ENCODE measurements at regions not wholly inside any gene's neighbourhood (a gene's known extent, or its start where the extent isn't known, plus 50 kb on each side); places are given as distances from the start of the nearest gene placed in this dataset.

GRCh38 chr12:97184127-97184773 lies 277.2 kb downstream of the NEDD1 start:
- Histone ChIP-seq H3K36me3 (no peaks in the 10 kb centered on the region), H3K4me3 (no peak overlapping the region), H3K9ac (no peak overlapping the region), H4K20me1 (no peaks in the 10 kb centered on the region), H3K4me2 (no peak overlapping the region), H3K27ac (no peak overlapping the region), H3K9me3 (replicated peaks in 1 of 11) (peaks cover 0 to 11% (median 0%) of the 10 kb centered on the region in 11 experiments; a peak in 1 of 22 replicates), H3K4me1 (no peaks in the 10 kb centered on the region), H3K27me3 (no peaks in the 10 kb centered on the region)
- no peak for TF ChIP-seq Cebpa-rat (IDR thresholded peaks at IDR 0.05)

GRCh38 chr12:97185567-97185966 lies 277.0 kb upstream of the RMST start:
- H3K4me3 ChIP-seq: no peak overlapping the region
- H3K9me3 ChIP-seq (replicated peaks in 1 of 11): peaks cover 0 to 11% (median 0%) of the 10 kb centered on the region in 11 experiments; a peak in 1 of 22 replicates
- no peak for TF ChIP-seq Cebpa-rat (IDR thresholded peaks at IDR 0.05)

GRCh38 chr12:97194546-97194945 lies 268.1 kb upstream of the RMST start:
- Histone ChIP-seq H3K27me3 (no peaks in the 10 kb centered on the region), H3K4me2 (no peak overlapping the region), H3K27ac (no peak overlapping the region), H3K4me3 (no peak overlapping the region), H4K20me1 (no peaks in the 10 kb centered on the region), H3K36me3 (no peaks in the 10 kb centered on the region), H3K9ac (no peak overlapping the region), H3K9me3 (replicated peaks in 1 of 11) (peaks cover 22 to 35% (median 29%) of the 10 kb centered on the region in 11 experiments), H3K4me1 (no peaks in the 10 kb centered on the region)
- TF ChIP-seq Cebpa-rat (IDR thresholded peaks at IDR 0.05): no peak

More at GRCh38 chr12:97185567-97185966, 277.0 kb upstream of the RMST start:
- Histone ChIP-seq H4K20me1 (no peaks in the 10 kb centered on the region), H3K9ac (no peak overlapping the region), H3K36me3 (no peaks in the 10 kb centered on the region), H3K4me1 (no peaks in the 10 kb centered on the region), H3K4me2 (no peak overlapping the region), H3K27ac (no peak overlapping the region), H3K27me3 (no peaks in the 10 kb centered on the region)

- Histone ChIP-seq H4K20me1 (no peaks in the 10 kb centered on the region), H3K27ac (no peak overlapping the region), H3K9ac (no peak overlapping the region), H3K27me3 (no peaks in the 10 kb centered on the region), H3K9me3 (replicated peaks in 1 of 11) (peaks cover 9 to 24% (median 15%) of the 10 kb centered on the region in 11 experiments; a peak in 20 of 22 replicates), H3K4me2 (no peak overlapping the region), H3K4me1 (no peaks in the 10 kb centered on the region), H3K4me3 (no peak overlapping the region), H3K36me3 (no peaks in the 10 kb centered on the region)
- no peak for TF ChIP-seq Cebpa-rat (IDR thresholded peaks at IDR 0.05)
Observed at GRCh38 chr12:97200181-97200580, 262.4 kb upstream of the RMST start.

GRCh38 chr12:97203408-97203807 lies 259.2 kb upstream of the RMST start:
- no peaks in the 10 kb centered on the region for H4K20me1 ChIP-seq
- H3K4me2 ChIP-seq: no peak overlapping the region
- H3K36me3 ChIP-seq: no peaks in the 10 kb centered on the region
- H3K27me3 ChIP-seq: no peaks in the 10 kb centered on the region
- peaks cover 0 to 11% (median 0%) of the 10 kb centered on the region in 11 experiments; a peak in 5 of 22 replicates for H3K9me3 ChIP-seq (replicated peaks in 1 of 11)
- no peak overlapping the region for H3K4me3 ChIP-seq
- H3K4me1 ChIP-seq: no peaks in the 10 kb centered on the region
- TF ChIP-seq Cebpa-rat (IDR thresholded peaks at IDR 0.05): no peak
- H3K9ac ChIP-seq: no peak overlapping the region
- no peak overlapping the region for H3K27ac ChIP-seq

GRCh38 chr12:97209997-97210396 lies 252.6 kb upstream of the RMST start:
- no peaks in the 10 kb centered on the region for H3K27me3 ChIP-seq
- peaks cover 0 to 5% (median 0%) of the 10 kb centered on the region in 11 experiments; a peak in 1 of 22 replicates for H3K9me3 ChIP-seq (replicated peaks in 1 of 11)
- no peak overlapping the region for H3K9ac ChIP-seq
- H3K4me3 ChIP-seq: no peak overlapping the region
- no peak overlapping the region for H3K27ac ChIP-seq
- no peaks in the 10 kb centered on the region for H3K4me1 ChIP-seq
- TF ChIP-seq Cebpa-rat (IDR thresholded peaks at IDR 0.05): no peak
- no peaks in the 10 kb centered on the region for H3K36me3 ChIP-seq
- H4K20me1 ChIP-seq: no peaks in the 10 kb centered on the region
- no peak overlapping the region for H3K4me2 ChIP-seq

GRCh38 chr12:97211416-97211930 lies 251.1 kb upstream of the RMST start:
- Histone ChIP-seq H3K9me3 (replicated peaks in 1 of 11) (peaks cover 0 to 5% (median 0%) of the 10 kb centered on the region in 11 experiments; a peak in 1 of 22 replicates), H3K36me3 (no peaks in the 10 kb centered on the region), H3K27me3 (no peaks in the 10 kb centered on the region), H3K4me2 (no peak overlapping the region), H3K4me1 (no peaks in the 10 kb centered on the region), H3K27ac (no peak overlapping the region), H4K20me1 (no peaks in the 10 kb centered on the region), H3K9ac (no peak overlapping the region), H3K4me3 (no peak overlapping the region)
- TF ChIP-seq Cebpa-rat (IDR thresholded peaks at IDR 0.05): no peak

GRCh38 chr12:97216848-97217247 lies 245.8 kb upstream of the RMST start:
- no peak overlapping the region for H3K4me2 ChIP-seq
- no peaks in the 10 kb centered on the region for H3K27me3 ChIP-seq
- no peaks in the 10 kb centered on the region for H3K36me3 ChIP-seq
- peaks cover 0 to 13% (median 7%) of the 10 kb centered on the region in 10 experiments; a peak in 11 of 20 replicates for H3K4me1 ChIP-seq
- H3K4me3 ChIP-seq: no peak overlapping the region
- no peak overlapping the region for H3K9ac ChIP-seq
- H3K9me3 ChIP-seq (replicated peaks in 1 of 11): peaks cover 0 to 4% (median 0%) of the 10 kb centered on the region in 11 experiments; a peak in 1 of 22 replicates
- no peak overlapping the region for H3K27ac ChIP-seq
- H4K20me1 ChIP-seq: no peaks in the 10 kb centered on the region
- TF ChIP-seq Cebpa-rat (IDR thresholded peaks at IDR 0.05): no peak

GRCh38 chr12:97222391-97222790 lies 240.2 kb upstream of the RMST start:
- Histone ChIP-seq H4K20me1 (no peaks in the 10 kb centered on the region), H3K27me3 (no peaks in the 10 kb centered on the region), H3K4me3 (no peak overlapping the region), H3K9me3 (replicated peaks in 1 of 11) (no peaks in the 10 kb centered on the region; a peak in 1 of 22 replicates), H3K4me1 (peaks cover 0 to 30% (median 10%) of the 10 kb centered on the region in 10 experiments; a peak in 12 of 20 replicates), H3K4me2 (peak overlapping the region in 4 of 11 experiments; percentile 22 to 40 (median 30); a peak in 8 of 22 replicates), H3K36me3 (no peaks in the 10 kb centered on the region), H3K27ac (no peak overlapping the region), H3K9ac (no peak overlapping the region)
- no peak for TF ChIP-seq Cebpa-rat (IDR thresholded peaks at IDR 0.05)

- Histone ChIP-seq H3K9me3 (replicated peaks in 1 of 11) (no peaks in the 10 kb centered on the region; a peak in 1 of 22 replicates), H3K4me3 (no peak overlapping the region), H3K4me2 (no peak overlapping the region), H3K36me3 (no peaks in the 10 kb centered on the region), H3K27ac (no peak overlapping the region), H3K27me3 (no peaks in the 10 kb centered on the region), H3K9ac (no peak overlapping the region), H3K4me1 (peaks cover 0 to 22% (median 6%) of the 10 kb centered on the region in 10 experiments; a peak in 12 of 20 replicates), H4K20me1 (no peaks in the 10 kb centered on the region)
- no peak for TF ChIP-seq Cebpa-rat (IDR thresholded peaks at IDR 0.05)
Observed at GRCh38 chr12:97223419-97223818, 239.2 kb upstream of the RMST start.

Data from BLaER1 treated with 17β-estradiol and CSF1 and Interleukin-3, amounts not matched to agents 10 nM and 100 nM (cell line).